NCI-H1930 (cell line): ENCODE measurements at regions not wholly inside any gene's neighbourhood (a gene's known extent, or its start where the extent isn't known, plus 50 kb on each side); places are given as distances from the start of the nearest gene placed in this dataset.
"Not testable (repeated sequence)": the region's sequence is repeated elsewhere in the genome, so short reads cannot be mapped to it uniquely, and the experiment has no call there.

Experiments
- DNase-seq, 2 experiments: peaks; one replicate each; lab custom pipeline; 2025; lab: John Stamatoyannopoulos, UW

GRCh38 chr15:96914081-96914480 lies 583.6 kb downstream of the NR2F2 start:
- no peak for DNase-seq

GRCh38 chr15:96916750-96917149 lies 586.2 kb downstream of the NR2F2 start:
- no peak for DNase-seq

- no peak for DNase-seq
Observed at GRCh38 chr15:96924570-96924969, 594.1 kb downstream of the NR2F2 start.

GRCh38 chr15:96947296-96948229 lies 617.1 kb downstream of the NR2F2 start:
- DNase-seq, result no peak

- DNase-seq, result no peak
Observed at GRCh38 chr15:96948981-96949380, 618.5 kb downstream of the NR2F2 start.

GRCh38 chr15:96958721-96959120 lies 628.2 kb downstream of the NR2F2 start:
- no peak for DNase-seq

GRCh38 chr15:96959501-96959900 lies 629.0 kb downstream of the NR2F2 start:
- DNase-seq, result no peak

- no peak for DNase-seq
Observed at GRCh38 chr15:96960711-96961480, 630.4 kb downstream of the NR2F2 start.

GRCh38 chr15:96966554-96966953 lies 636.1 kb downstream of the NR2F2 start:
- DNase-seq, result no peak

- DNase-seq, result no peak
Observed at GRCh38 chr15:96969732-96970710, 639.5 kb downstream of the NR2F2 start.

GRCh38 chr15:96972201-96972600 lies 641.7 kb downstream of the NR2F2 start:
- DNase-seq, result no peak

- no peak for DNase-seq
Observed at GRCh38 chr15:96974761-96975160, 644.3 kb downstream of the NR2F2 start.

GRCh38 chr15:96977886-96978285 lies 647.4 kb downstream of the NR2F2 start:
- no peak for DNase-seq

- no peak for DNase-seq
Observed at GRCh38 chr15:96978937-96979473, 648.5 kb downstream of the NR2F2 start.

GRCh38 chr15:96984121-96984671 lies 653.7 kb downstream of the NR2F2 start:
- not testable (repeated sequence) for DNase-seq

GRCh38 chr15:96992817-96993216 lies 662.3 kb downstream of the NR2F2 start:
- DNase-seq, result no peak

GRCh38 chr15:96997538-96997937 lies 667.0 kb downstream of the NR2F2 start:
- no peak for DNase-seq

- DNase-seq, result no peak
Observed at GRCh38 chr15:97009031-97009431, 678.5 kb downstream of the NR2F2 start.

GRCh38 chr15:97012986-97013385 lies 682.5 kb downstream of the NR2F2 start:
- no peak for DNase-seq

GRCh38 chr15:97013491-97013890 lies 683.0 kb downstream of the NR2F2 start:
- no peak for DNase-seq

- DNase-seq, result no peak
Observed at GRCh38 chr15:97014001-97014400, 683.5 kb downstream of the NR2F2 start.
